Tibial artery (tissue), 4 donors: ENCODE measurements at regions not wholly inside any gene's neighbourhood (a gene's known extent, or its start where the extent isn't known, plus 50 kb on each side); places are given as distances from the start of the nearest gene placed in this dataset.

ENCODE experiments used
- DNase-seq, 2 donors: peaks; one replicate each; pipeline ENCODE4 v3.0.0-alpha.2; 2019
- H3K27ac ChIP-seq, 2 donors: fragments of 200-600 bp; sonication (generic) in 1 of 2; 1 replicate in 1 of 2; 2 replicates in 1 of 2; pipeline ENCODE4 v1.5.1; 2018 to 2019; ENCODE audit warnings: mild to moderate bottlenecking in 1 of 2
- H3K27me3 ChIP-seq, 2 donors: fragments of 200-600 bp; sonication (generic) in 1 of 2; one replicate each; pipeline versions ENCODE4 v1.5.1 to v1.6.0; 2016 to 2019
- H3K36me3 ChIP-seq, 3 donors: fragments of 200-600 bp; sonication (generic) in 2 of 3; one replicate each; pipeline ENCODE4 v1.5.1; 2016 to 2019; ENCODE audit warnings: mild to moderate bottlenecking in 2 of 3
- H3K4me1 ChIP-seq, 4 donors: fragments of 200-600 bp; sonication (generic) in 2 of 4; 1 replicate in 3 of 4; 2 replicates in 1 of 4; pipeline ENCODE4 v1.5.1; 2016 to 2019
- H3K4me3 ChIP-seq, 2 donors: fragments of 200-600 bp; sonication (generic) in 1 of 2; 1 replicate in 1 of 2; 2 replicates in 1 of 2; pipeline ENCODE4 v1.5.1; 2018 to 2019; ENCODE audit warnings: mild to moderate bottlenecking in 2 of 2
- H3K9me3 ChIP-seq, 3 donors: fragments of 200-600 bp; sonication (generic) in 1 of 3; one replicate each; pipeline ENCODE4 v1.5.1; 2016 to 2019
- intact Hi-C: fragments of 100-400 bp; cut with DNase I; formaldehyde crosslinking; loops from one replicate; pipeline ENCODE4 v1.15.0; 2023; ENCODE audit warnings: low total_unique reads
- TF ChIP-seq, protein P1 (sequence below), 2 experiments: fragments of 200-600 bp in 1 of 2; fragments of 450-650 bp in 1 of 2; IDR thresholded peaks; one replicate each; pipeline ENCODE4 v1.5.1; 2017 to 2019; ENCODE audit warnings: antibody characterized with exemption in 2 of 2, mild to moderate bottlenecking in 1 of 2, moderate library complexity in 1 of 2

DNA sequence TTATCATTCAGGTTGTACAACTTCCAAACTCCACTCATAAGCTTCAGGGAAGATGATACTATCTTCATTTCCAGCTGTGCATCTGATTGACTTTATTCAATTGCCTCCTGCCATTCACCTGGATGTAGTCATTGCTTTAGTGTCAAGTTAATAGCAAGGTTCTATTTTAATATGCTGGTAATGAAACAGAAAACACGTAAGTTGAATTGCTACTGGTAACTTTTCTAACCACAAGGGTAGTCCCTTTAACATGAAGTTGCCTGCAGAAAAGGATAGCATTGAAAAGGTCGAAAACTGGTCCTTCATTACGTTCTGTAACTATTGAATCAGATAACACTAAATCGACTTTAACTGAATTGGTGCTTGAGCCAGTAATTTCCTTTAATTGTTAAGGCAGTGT, 459.4 kb upstream of the CDH6 start:
- no peak overlapping the region for H3K4me3 ChIP-seq
- no peaks in the 10 kb centered on the region for H3K4me1 ChIP-seq
- no peak for DNase-seq
- intact Hi-C loops, result no loop called here
- H3K27me3 ChIP-seq, result no peaks in the 10 kb centered on the region
- no peaks in the 10 kb centered on the region for H3K36me3 ChIP-seq
- no peak overlapping the region for H3K27ac ChIP-seq
- TF ChIP-seq, protein P1, sequence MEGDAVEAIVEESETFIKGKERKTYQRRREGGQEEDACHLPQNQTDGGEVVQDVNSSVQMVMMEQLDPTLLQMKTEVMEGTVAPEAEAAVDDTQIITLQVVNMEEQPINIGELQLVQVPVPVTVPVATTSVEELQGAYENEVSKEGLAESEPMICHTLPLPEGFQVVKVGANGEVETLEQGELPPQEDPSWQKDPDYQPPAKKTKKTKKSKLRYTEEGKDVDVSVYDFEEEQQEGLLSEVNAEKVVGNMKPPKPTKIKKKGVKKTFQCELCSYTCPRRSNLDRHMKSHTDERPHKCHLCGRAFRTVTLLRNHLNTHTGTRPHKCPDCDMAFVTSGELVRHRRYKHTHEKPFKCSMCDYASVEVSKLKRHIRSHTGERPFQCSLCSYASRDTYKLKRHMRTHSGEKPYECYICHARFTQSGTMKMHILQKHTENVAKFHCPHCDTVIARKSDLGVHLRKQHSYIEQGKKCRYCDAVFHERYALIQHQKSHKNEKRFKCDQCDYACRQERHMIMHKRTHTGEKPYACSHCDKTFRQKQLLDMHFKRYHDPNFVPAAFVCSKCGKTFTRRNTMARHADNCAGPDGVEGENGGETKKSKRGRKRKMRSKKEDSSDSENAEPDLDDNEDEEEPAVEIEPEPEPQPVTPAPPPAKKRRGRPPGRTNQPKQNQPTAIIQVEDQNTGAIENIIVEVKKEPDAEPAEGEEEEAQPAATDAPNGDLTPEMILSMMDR (IDR thresholded peaks at IDR 0.05), result no peak
- peaks cover 0 to 7% (median 0%) of the 10 kb centered on the region in 3 donors for H3K9me3 ChIP-seq

DNA sequence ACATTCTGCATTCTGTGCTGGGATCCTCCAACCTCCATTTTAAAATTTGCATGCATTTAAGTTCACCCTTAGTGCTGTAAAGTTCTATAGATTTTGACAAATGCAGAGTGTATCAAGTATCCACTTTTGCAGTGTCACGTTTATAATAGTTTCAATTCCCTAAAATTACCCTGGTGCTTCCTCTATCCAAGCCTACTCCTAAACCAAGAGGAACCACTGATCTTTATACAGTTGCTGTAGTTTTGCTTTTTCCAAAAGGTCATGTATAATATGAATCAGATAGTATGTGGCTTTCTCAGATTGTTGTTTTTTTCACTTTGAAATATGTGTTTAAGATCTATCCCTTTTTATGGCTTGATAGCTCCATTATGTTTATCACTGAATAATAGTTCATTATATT, 468.4 kb upstream of the CDH6 start:
- intact Hi-C loops, result no loop called here
- TF ChIP-seq, protein P1 (IDR thresholded peaks at IDR 0.05), result no peak
- no peak for DNase-seq

DNA sequence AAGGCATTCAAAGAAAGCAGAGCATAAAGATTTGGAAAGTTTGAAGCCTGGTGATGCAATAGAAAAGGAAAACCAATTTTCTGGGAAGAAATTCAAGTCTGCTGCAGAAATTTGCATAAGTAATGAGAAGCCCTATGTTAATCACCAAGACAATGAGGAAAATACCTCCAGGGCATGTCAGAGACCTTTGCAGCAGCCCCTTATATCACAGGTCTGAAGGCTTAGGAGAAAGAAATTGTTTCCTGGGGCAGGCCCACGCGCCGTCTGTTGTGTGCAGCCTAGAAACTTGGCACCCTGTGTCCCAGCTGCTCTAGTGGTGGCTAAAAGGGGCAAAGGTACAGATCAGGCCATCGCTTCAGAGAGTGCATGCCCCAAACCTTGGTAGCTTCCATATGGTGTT, 495.3 kb upstream of the CDH6 start:
- no peak overlapping the region for H3K4me3 ChIP-seq
- no peaks in the 10 kb centered on the region for H3K27me3 ChIP-seq
- intact Hi-C loops, result no loop called here
- no peaks in the 10 kb centered on the region for H3K4me1 ChIP-seq
- no peaks in the 10 kb centered on the region for H3K36me3 ChIP-seq
- H3K9me3 ChIP-seq, result no peaks in the 10 kb centered on the region
- TF ChIP-seq, protein P1 (IDR thresholded peaks at IDR 0.05), result no peak
- no peak for DNase-seq
- H3K27ac ChIP-seq, result no peak overlapping the region

More for the DNA sequence above, 468.4 kb upstream of the CDH6 start:
- Histone ChIP-seq H3K36me3 (no peaks in the 10 kb centered on the region), H3K27me3 (no peaks in the 10 kb centered on the region), H3K27ac (no peak overlapping the region), H3K4me1 (no peaks in the 10 kb centered on the region), H3K4me3 (no peak overlapping the region), H3K9me3 (no peaks in the 10 kb centered on the region)

DNA sequence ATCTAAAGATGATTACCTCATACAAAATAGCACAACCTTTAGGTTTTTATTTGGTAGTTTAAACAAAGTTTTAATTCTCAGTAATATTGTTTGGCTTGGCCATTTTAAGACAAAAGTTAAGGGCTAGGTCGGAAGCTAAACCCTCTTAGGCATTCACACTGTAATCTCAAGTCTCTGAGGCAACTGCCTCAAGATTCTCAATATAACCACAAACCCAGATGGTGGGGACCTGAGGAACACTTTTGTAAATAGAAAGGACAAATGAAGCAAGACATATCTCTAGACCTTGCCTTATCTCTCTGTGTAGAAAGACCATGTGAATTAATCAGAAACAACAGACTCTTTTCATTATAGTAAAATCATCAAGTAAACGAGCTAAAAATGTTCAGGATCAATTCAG, 500.2 kb upstream of the CDH6 start:
- Histone ChIP-seq H3K36me3 (no peaks in the 10 kb centered on the region), H3K27ac (no peak overlapping the region), H3K27me3 (no peaks in the 10 kb centered on the region), H3K4me3 (no peak overlapping the region), H3K9me3 (no peaks in the 10 kb centered on the region), H3K4me1 (no peaks in the 10 kb centered on the region)
- TF ChIP-seq, protein P1 (IDR thresholded peaks at IDR 0.05), result no peak
- DNase-seq, result no peak
- intact Hi-C loops, result no loop called here

DNA sequence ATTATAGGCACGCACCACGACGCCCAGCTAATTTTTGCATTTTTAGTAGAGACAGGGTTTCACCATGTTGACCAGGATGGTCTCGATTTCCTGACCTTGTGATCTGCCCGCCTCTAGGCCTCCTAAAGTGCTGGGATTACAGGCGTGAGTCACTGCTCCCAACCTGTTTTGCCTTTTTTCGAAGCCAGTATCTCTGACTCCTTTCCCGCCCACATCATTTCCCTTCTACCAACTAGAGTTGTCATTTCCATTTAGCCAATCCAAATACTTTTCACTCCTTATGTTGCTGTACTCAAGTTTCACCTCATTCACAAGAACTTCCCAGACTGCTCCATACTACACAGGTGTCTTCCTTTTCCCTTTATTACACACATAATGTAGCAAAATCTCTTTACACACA, 502.6 kb upstream of the CDH6 start:
- intact Hi-C loops, result no loop called here
- H3K4me3 ChIP-seq, result no peak overlapping the region
- no peak for DNase-seq
- no peak overlapping the region for H3K27ac ChIP-seq
- no peaks in the 10 kb centered on the region for H3K27me3 ChIP-seq
- TF ChIP-seq, protein P1 (IDR thresholded peaks at IDR 0.05), result no peak
- H3K36me3 ChIP-seq, result no peaks in the 10 kb centered on the region
- H3K9me3 ChIP-seq, result no peaks in the 10 kb centered on the region
- H3K4me1 ChIP-seq, result no peaks in the 10 kb centered on the region

DNA sequence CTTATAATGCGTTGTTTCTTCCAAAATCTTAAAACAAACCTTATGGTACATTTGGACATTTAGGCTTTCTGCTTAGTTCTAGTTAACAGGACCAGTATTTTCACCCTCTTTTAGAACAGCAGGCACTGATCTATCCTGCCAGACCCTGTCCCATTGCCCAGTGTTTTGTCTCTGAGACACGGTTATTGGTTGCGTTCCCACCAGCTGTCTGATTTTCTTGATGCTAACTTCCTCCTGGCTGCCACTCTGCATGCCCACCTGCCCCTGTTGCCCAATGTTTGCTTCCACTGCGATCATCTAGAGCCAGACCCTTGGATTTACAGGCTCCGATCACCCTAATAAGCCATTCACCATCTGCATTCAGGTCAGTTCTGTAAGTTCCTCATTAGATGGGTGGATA, 506.0 kb upstream of the CDH6 start:
- TF ChIP-seq, protein P1 (IDR thresholded peaks at IDR 0.05), result no peak
- Histone ChIP-seq H3K27ac (no peak overlapping the region), H3K4me1 (no peaks in the 10 kb centered on the region), H3K9me3 (no peaks in the 10 kb centered on the region), H3K4me3 (no peak overlapping the region), H3K27me3 (no peaks in the 10 kb centered on the region), H3K36me3 (no peaks in the 10 kb centered on the region)
- DNase-seq, result no peak
- intact Hi-C loops, result no loop called here
